H1 (cell line): ENCODE measurements at regions not wholly inside any gene's neighbourhood (a gene's known extent, or its start where the extent isn't known, plus 50 kb on each side); places are given as distances from the start of the nearest gene placed in this dataset.

Source experiments
- CTCF ChIA-PET: fragments of 300-600 bp; sonication (Branson Sonifier 250); formaldehyde crosslinking; loops from one replicate; lab custom pipeline; 2021; ENCODE audit not compliant: partially characterized antibody; lab: Charles Lee
- POLR2A ChIA-PET: fragments of 300-600 bp; sonication (Branson Sonifier 250); formaldehyde crosslinking; loops from one replicate; lab custom pipeline; 2021; ENCODE audit warnings: inconsistent platforms; ENCODE audit not compliant: partially characterized antibody; lab: Charles Lee
- DNase-seq, 2 experiments: peaks; one replicate each; pipeline versions ENCODE4 v3.0.0 to v3.0.0-alpha.2; 2010 to 2022; ENCODE audit warnings: low spot score in 2 of 2, low read depth in 1 of 2, mixed read lengths in 1 of 2
- FAIRE-seq: peaks from 2 replicates; lab custom pipeline; 2011; peaks lifted over from hg19 to GRCh38; lab: Jason Lieb, UNC
- H2AFZ ChIP-seq: 2 replicates; pipeline ENCODE4 v1.8.1; 2012; ENCODE audit warnings: low read length, inconsistent platforms
- H2AK5ac ChIP-seq: 2 replicates; pipeline ENCODE4 v1.6.1; 2013; ENCODE audit warnings: low read depth, low read length
- H2BK120ac ChIP-seq: replicated peaks from 2 replicates; pipeline ENCODE3; 2013; ENCODE audit warnings: low read depth, low read length, inconsistent platforms
- H2BK12ac ChIP-seq: 2 replicates; pipeline ENCODE4 v1.6.1; 2013; ENCODE audit warnings: low read depth, low read length
- H2BK15ac ChIP-seq: 2 replicates; pipeline ENCODE4 v1.6.1; 2013; ENCODE audit warnings: low read length
- H2BK20ac ChIP-seq: 2 replicates; pipeline ENCODE4 v1.6.1; 2013; ENCODE audit warnings: low read length
- H2BK5ac ChIP-seq: 2 replicates; pipeline ENCODE4 v1.6.1; 2013; ENCODE audit warnings: low read depth, low read length
- H3K14ac ChIP-seq: 2 replicates; pipeline ENCODE4 v1.6.1; 2013; ENCODE audit warnings: inconsistent platforms; ENCODE audit not compliant: insufficient read length
- H3K18ac ChIP-seq: 2 replicates; pipeline ENCODE4 v1.6.1; 2013; ENCODE audit warnings: low read length; ENCODE audit errors: extremely low read depth
- H3K23ac ChIP-seq: 2 replicates; pipeline ENCODE4 v1.6.1; 2013; ENCODE audit warnings: inconsistent platforms; ENCODE audit not compliant: insufficient read length
- H3K23me2 ChIP-seq: 2 replicates; pipeline ENCODE4 v1.6.1; 2013; ENCODE audit warnings: low read depth, low read length
- H3K27ac ChIP-seq: 2 replicates; pipeline ENCODE4 v1.6.1; 2011; ENCODE audit warnings: low read depth, low read length, inconsistent platforms
- H3K27me3 ChIP-seq, 4 experiments: replicated peaks in 1 of 4; 1 replicate in 1 of 4; 2 replicates in 3 of 4; pipeline versions ENCODE4 v1.6.1 to v1.8.1; 2011 to 2013; ENCODE audit warnings: low read length in 3 of 4, mild to moderate bottlenecking in 3 of 4, inconsistent platforms in 2 of 4, mixed read lengths in 2 of 4, moderate library complexity in 1 of 4; ENCODE audit not compliant: control insufficient read depth in 3 of 4, insufficient read depth in 3 of 4; ENCODE audit errors: extremely low read depth in 1 of 4
- H3K36me3 ChIP-seq, 4 experiments: 2 replicates each; pipeline versions ENCODE4 v1.6.1 to v1.8.1; 2011 to 2013; ENCODE audit warnings: mild to moderate bottlenecking in 4 of 4, low read length in 3 of 4, moderate library complexity in 2 of 4, control low read depth in 1 of 4, inconsistent platforms in 1 of 4; ENCODE audit not compliant: insufficient read depth in 4 of 4, control insufficient read depth in 2 of 4
- H3K4ac ChIP-seq: replicated peaks from 2 replicates; pipeline ENCODE3; 2013; ENCODE audit warnings: low read length, low read depth, mixed read lengths, inconsistent platforms; ENCODE audit not compliant: insufficient read length
- H3K4me1 ChIP-seq, 4 experiments: replicated peaks in 1 of 4; 1 replicate in 1 of 4; 2 replicates in 3 of 4; pipeline versions ENCODE4 v1.6.1 to v1.8.1; 2011 to 2013; ENCODE audit warnings: low read length in 3 of 4, inconsistent platforms in 2 of 4, mixed read lengths in 1 of 4; ENCODE audit not compliant: insufficient read depth in 4 of 4, control insufficient read depth in 3 of 4
- H3K4me2 ChIP-seq, 2 experiments: 2 replicates each; pipeline versions ENCODE4 v1.6.1 to v1.8.1; 2011 to 2013; ENCODE audit warnings: low read depth in 2 of 2, low read length in 2 of 2, control low read depth in 1 of 2, inconsistent platforms in 1 of 2, mild to moderate bottlenecking in 1 of 2; ENCODE audit not compliant: insufficient read depth in 1 of 2
- H3K4me3 ChIP-seq, 4 experiments: fragments of 200-600, 300-600 bp in 1 of 4; sonication (generic), shearing (Covaris generic), sonication (Bioruptor Twin) in 1 of 4; 2 replicates each; pipeline versions ENCODE4 v1.5.1 to v1.8.1; 2011 to 2016; ENCODE audit warnings: low read length in 4 of 4, low read depth in 3 of 4, control low read depth in 2 of 4, inconsistent platforms in 2 of 4, mild to moderate bottlenecking in 2 of 4, mixed read lengths in 1 of 4, moderate library complexity in 1 of 4; ENCODE audit not compliant: insufficient read depth in 2 of 4; ENCODE audit errors: extremely low read depth in 1 of 4
- H3K56ac ChIP-seq: replicated peaks from 2 replicates; pipeline ENCODE3; 2013; ENCODE audit warnings: low read depth, mild to moderate bottlenecking, mixed read lengths, low read length, inconsistent platforms; ENCODE audit not compliant: insufficient read length
- H3K79me1 ChIP-seq: 2 replicates; pipeline ENCODE4 v1.6.1; 2013; ENCODE audit warnings: low read depth, low read length, control low read depth
- H3K79me2 ChIP-seq, 2 experiments: 2 replicates each; pipeline versions ENCODE4 v1.6.1 to v1.8.1; 2012 to 2013; ENCODE audit warnings: low read length in 2 of 2, mild to moderate bottlenecking in 2 of 2, inconsistent platforms in 1 of 2; ENCODE audit not compliant: insufficient read depth in 2 of 2, control insufficient read depth in 1 of 2
- H3K9ac ChIP-seq, 4 experiments: replicated peaks in 1 of 4; 1 replicate in 1 of 4; 2 replicates in 3 of 4; pipeline versions ENCODE4 v1.6.1 to v1.8.1; 2011 to 2013; ENCODE audit warnings: low read depth in 3 of 4, low read length in 3 of 4, control low read depth in 2 of 4, mild to moderate bottlenecking in 2 of 4, moderate library complexity in 2 of 4, inconsistent platforms in 1 of 4; ENCODE audit errors: extremely low read depth in 1 of 4
- H3K9me3 ChIP-seq, 2 experiments: 2 replicates each; pipeline versions ENCODE4 v1.6.1 to v1.8.1; 2012 to 2013; ENCODE audit warnings: mild to moderate bottlenecking in 2 of 2, moderate library complexity in 2 of 2, control low read depth in 1 of 2, inconsistent platforms in 1 of 2, low read depth in 1 of 2, low read length in 1 of 2, mixed read lengths in 1 of 2; ENCODE audit not compliant: insufficient read depth in 2 of 2
- H4K20me1 ChIP-seq, 2 experiments: replicated peaks in 1 of 2; 2 replicates each; pipeline versions ENCODE3 to v1.8.1; 2011 to 2013; ENCODE audit warnings: inconsistent platforms in 2 of 2, low read length in 2 of 2, mild to moderate bottlenecking in 1 of 2; ENCODE audit not compliant: insufficient read depth in 2 of 2, control insufficient read depth in 1 of 2
- H4K5ac ChIP-seq: 2 replicates; pipeline ENCODE4 v1.6.1; 2013; ENCODE audit warnings: low read length, low read depth, mixed read lengths, inconsistent platforms; ENCODE audit not compliant: insufficient read length
- H4K8ac ChIP-seq: 2 replicates; pipeline ENCODE4 v1.8.0; 2013; ENCODE audit warnings: mild to moderate bottlenecking, moderate library complexity, low read length, inconsistent platforms; ENCODE audit not compliant: insufficient read depth; ENCODE audit errors: extremely low read depth
- H4K91ac ChIP-seq: replicated peaks from 2 replicates; pipeline ENCODE3; 2013; ENCODE audit warnings: low read length, mixed read lengths, inconsistent platforms; ENCODE audit not compliant: insufficient read length
- BCL11A ChIP-seq, 2 experiments: IDR thresholded peaks; one replicate each; pipeline ENCODE4 v1.6.1; 2011; ENCODE audit warnings: low read depth in 2 of 2, low read length in 2 of 2, mild to moderate bottlenecking in 2 of 2
- CBX8 ChIP-seq: fragments of 300-800, 300-1000 bp; sonication (generic); IDR thresholded peaks from 2 replicates; pipeline ENCODE4 v1.7.1; 2016; ENCODE audit warnings: low read depth, low read length, borderline replicate concordance
- EGR1 ChIP-seq: IDR thresholded peaks from 2 replicates; pipeline ENCODE4 v1.6.1; 2011; ENCODE audit warnings: low read depth, low read length, borderline replicate concordance
- HDAC2 ChIP-seq, 2 experiments: fragments of 300-600 bp in 1 of 2; sonication (generic) in 1 of 2; IDR thresholded peaks; 2 replicates each; pipeline ENCODE4 v1.6.1; 2011 to 2012; ENCODE audit warnings: low read depth in 2 of 2, low read length in 2 of 2, mild to moderate bottlenecking in 2 of 2, moderate library complexity in 2 of 2, borderline replicate concordance in 1 of 2, inconsistent platforms in 1 of 2
- KDM4A ChIP-seq: IDR thresholded peaks from one replicate; pipeline ENCODE4 v1.7.1; 2012; ENCODE audit warnings: low read depth, mild to moderate bottlenecking, moderate library complexity, low read length, inconsistent platforms; ENCODE audit not compliant: severe bottlenecking
- MAFK ChIP-seq: IDR thresholded peaks from 2 replicates; pipeline ENCODE4 v1.6.1; 2012; ENCODE audit warnings: low read depth, mild to moderate bottlenecking, improper control_type of control experiment, low read length
- NANOG ChIP-seq: IDR thresholded peaks from 2 replicates; pipeline ENCODE4 v1.6.1; 2011; ENCODE audit warnings: low read length, low read depth, mild to moderate bottlenecking, inconsistent platforms; ENCODE audit not compliant: insufficient read depth, poor library complexity, severe bottlenecking
- POLR2AphosphoS5 ChIP-seq: IDR thresholded peaks from 2 replicates; pipeline ENCODE4 v1.6.1; 2011; ENCODE audit warnings: low read depth, low read length
- POU5F1 ChIP-seq: IDR thresholded peaks from 2 replicates; pipeline ENCODE4 v1.6.1; 2011; ENCODE audit warnings: low read depth, mild to moderate bottlenecking, low read length, moderate library complexity
- RAD21 ChIP-seq, 2 experiments: IDR thresholded peaks in 1 of 2; conservative IDR thresholded peaks in 1 of 2; 2 replicates each; pipeline ENCODE4 v1.6.1; 2011; ENCODE audit warnings: low read depth in 2 of 2, low read length in 2 of 2, improper control_type of control experiment in 1 of 2, inconsistent platforms in 1 of 2, mild to moderate bottlenecking in 1 of 2, moderate library complexity in 1 of 2
- SP1 ChIP-seq: IDR thresholded peaks from 2 replicates; pipeline ENCODE4 v1.6.1; 2011; ENCODE audit warnings: low read depth, low read length
- TBP ChIP-seq: IDR thresholded peaks from 2 replicates; pipeline ENCODE4 v1.6.1; 2011; ENCODE audit warnings: low read depth, low read length, improper control_type of control experiment
- WGBS, 2 experiments: shearing (Covaris generic) in 1 of 2; methylation state at CpG; one replicate each; pipeline versions ENCODE4 v1.1.6 to v1.1.7; 2013 to 2015; ENCODE audit warnings: low lambda C conversion rate in 2 of 2, mixed read lengths in 2 of 2, inconsistent platforms in 1 of 2, low coverage in 1 of 2, missing lambda C conversion rate in 1 of 2; ENCODE audit not compliant: insufficient replicate concordance in 2 of 2, insufficient coverage in 1 of 2, insufficient read length in 1 of 2; ENCODE audit errors: extremely low coverage in 1 of 2, missing lambda C conversion rate in 1 of 2; 5-methylcytosine and 5-hydroxymethylcytosine counted together

DNA sequence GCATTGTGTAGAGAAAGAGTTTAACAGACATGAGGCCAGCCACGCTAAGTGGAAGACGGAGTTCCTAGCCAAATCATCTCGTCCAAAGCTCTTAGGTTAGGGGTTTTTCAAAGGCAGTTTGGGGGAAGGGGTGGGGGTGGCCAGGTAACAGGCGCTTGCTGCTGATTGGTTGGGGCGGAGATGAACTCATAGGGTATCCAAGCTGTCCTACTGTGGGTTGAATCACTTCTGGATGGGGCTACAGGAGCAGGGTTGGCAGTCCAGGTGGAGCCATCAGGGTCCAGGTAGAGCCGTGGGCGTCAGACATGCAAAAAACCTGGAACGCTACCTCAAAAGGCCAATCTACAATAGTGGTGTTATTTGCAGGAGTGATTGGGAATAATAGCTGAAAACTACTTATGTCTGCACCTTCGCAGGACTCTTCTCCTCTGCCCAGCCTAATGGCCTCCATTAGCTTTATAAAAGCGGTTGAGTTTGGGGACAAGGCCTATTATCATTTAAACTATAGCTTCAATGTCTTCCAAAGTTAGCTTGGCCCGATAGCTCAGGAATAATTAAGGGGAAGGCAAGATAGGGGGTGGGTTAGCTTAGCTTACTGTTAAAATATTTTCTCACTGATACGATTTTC, 579.6 kb downstream of the NLGN4X start:
- no peak overlapping the region for H3K14ac ChIP-seq
- H3K79me1 ChIP-seq: no peaks in the 10 kb centered on the region
- 0 out of 7 replicates have a peak overlapping the region, but pooled peaks of 1 of the 4 experiments have one; percentile 30 for H3K9ac ChIP-seq
- FAIRE-seq: peak; percentile 89
- peak overlapping the region; percentile 27 to 52 (median 28); a peak in 5 of 8 replicates for H3K4me3 ChIP-seq
- H2BK15ac ChIP-seq: no peak overlapping the region
- H2BK20ac ChIP-seq: peak overlapping the region; percentile 55; the same call in 1 of the 2 replicates
- H3K23ac ChIP-seq: no peak overlapping the region
- ChIA-PET POLR2A (interaction anchor here (0.6 to 1.2 kb wide), 5 partner anchors 9 to 407 kb away, joined by 3 to 5 read pairs (median 3); no protein-coding TSS in a partner anchor), CTCF (no interaction called here)
- no peaks in the 10 kb centered on the region for H3K9me3 ChIP-seq
- no peak overlapping the region for H3K4ac ChIP-seq
- peaks cover 0 to 24% (median 1%) of the 10 kb centered on the region in 4 experiments; a peak in 3 of 7 replicates for H3K4me1 ChIP-seq
- H4K8ac ChIP-seq: no peak overlapping the region
- H4K5ac ChIP-seq: peak overlapping the region; percentile 97
- peak overlapping the region; percentile 83 for H3K18ac ChIP-seq
- H2BK120ac ChIP-seq: peak overlapping the region; percentile 64
- no peaks in the 10 kb centered on the region for H3K36me3 ChIP-seq
- peak overlapping the region; percentile 89 for H4K91ac ChIP-seq
- H3K27ac ChIP-seq: peak overlapping the region; percentile 81
- no peaks in the 10 kb centered on the region for H3K27me3 ChIP-seq
- no peaks in the 10 kb centered on the region for H4K20me1 ChIP-seq
- H3K23me2 ChIP-seq: peaks cover 2% of the 10 kb centered on the region; the same call in 1 of the 2 replicates
- peak overlapping the region; percentile 93 for H2BK5ac ChIP-seq
- peak overlapping the region; percentile 82; the same call in 1 of the 2 replicates for H2AK5ac ChIP-seq
- peak overlapping the region; percentile 84; the same call in 1 of the 2 replicates for H2BK12ac ChIP-seq
- H3K79me2 ChIP-seq: no peaks in the 10 kb centered on the region
- no peak overlapping the region for H2AFZ ChIP-seq
- peak overlapping the region; percentile 78 to 96 for H3K4me2 ChIP-seq
- peak overlapping the region; percentile 64 for H3K56ac ChIP-seq
- 3% methylated on average over 12 of the region's 12 CpGs; no CpG with 5 or more reads in 1 of the 2 experiments for WGBS, 2 experiments
- peak; percentile 38 to 46 for DNase-seq
- TF ChIP-seq POU5F1 (no peak), KDM4A (no peak), HDAC2 (IDR thresholded peaks at IDR 0.05; ENCODE audit: borderline replicate concordance in 1 of 2, low read depth in 2 of 2, low read length in 2 of 2) (no peak), MAFK (no peak), SP1 (0 out of 2 replicates have a peak, but pooled peaks have one; percentile 19), NANOG (no peak), POLR2AphosphoS5 (peak; percentile 51; the same call in 1 of the 2 replicates), BCL11A (IDR thresholded peaks at IDR 0.05; ENCODE audit: low read depth in 2 of 2, low read length in 2 of 2) (no peak), CBX8 (no peak), EGR1 (peak; percentile 15; the same call in 1 of the 2 replicates), RAD21 (IDR thresholded peaks at IDR 0.05 in 1 of 2, conservative IDR thresholded peaks at IDR 0.05 in 1 of 2; ENCODE audit: low read depth in 2 of 2, low read length in 2 of 2) (no peak), TBP (no peak)
